GM21737 (cell line): ENCODE measurements at regions not wholly inside any gene's neighbourhood (a gene's known extent, or its start where the extent isn't known, plus 50 kb on each side); places are given as distances from the start of the nearest gene placed in this dataset.
"Not testable (repeated sequence)": the region's sequence is repeated elsewhere in the genome, so short reads cannot be mapped to it uniquely, and the experiment has no call there.

ENCODE experiments used
- ATAC-seq: cut with Tn5 transposase; IDR thresholded peaks from one replicate; pipeline ENCODE4 v1.9.1; 2021; ENCODE audit warnings: mild to moderate bottlenecking, moderate library complexity; ENCODE audit not compliant: unreplicated experiment

- no peak for ATAC-seq
Observed at GRCh38 chr4:179164267-179164999, 1722.2 kb upstream of the AGA start.

GRCh38 chr4:179165000-179165738, 1722.9 kb upstream of the AGA start:
- no peak for ATAC-seq

GRCh38 chr4:179165862-179166261, 1723.6 kb upstream of the AGA start:
- no peak for ATAC-seq

GRCh38 chr4:179170308-179170707, 1728.1 kb upstream of the AGA start:
- not testable (repeated sequence) for ATAC-seq

DNA sequence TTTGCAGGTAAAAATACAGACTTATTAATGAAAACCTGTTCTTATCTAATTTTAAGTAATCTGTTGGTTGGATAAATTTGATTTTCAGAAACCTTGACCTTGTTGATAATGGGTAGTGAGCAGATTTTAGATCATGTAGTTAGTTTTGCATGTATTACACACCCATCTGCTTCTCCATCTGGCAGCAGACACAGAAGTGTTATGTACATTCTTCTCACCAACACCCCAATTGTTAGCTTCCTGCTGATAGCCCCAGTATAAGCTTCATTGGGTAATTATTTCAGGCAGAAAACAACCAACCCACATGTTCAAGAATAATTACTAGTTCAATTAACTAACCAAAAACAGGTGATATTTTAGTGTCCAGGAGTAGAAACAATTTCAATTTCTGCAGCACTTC, 1740.5 kb upstream of the AGA start:
- no peak for ATAC-seq

- no peak for ATAC-seq
Observed at GRCh38 chr4:179195887-179196286, 1753.7 kb upstream of the AGA start.

DNA sequence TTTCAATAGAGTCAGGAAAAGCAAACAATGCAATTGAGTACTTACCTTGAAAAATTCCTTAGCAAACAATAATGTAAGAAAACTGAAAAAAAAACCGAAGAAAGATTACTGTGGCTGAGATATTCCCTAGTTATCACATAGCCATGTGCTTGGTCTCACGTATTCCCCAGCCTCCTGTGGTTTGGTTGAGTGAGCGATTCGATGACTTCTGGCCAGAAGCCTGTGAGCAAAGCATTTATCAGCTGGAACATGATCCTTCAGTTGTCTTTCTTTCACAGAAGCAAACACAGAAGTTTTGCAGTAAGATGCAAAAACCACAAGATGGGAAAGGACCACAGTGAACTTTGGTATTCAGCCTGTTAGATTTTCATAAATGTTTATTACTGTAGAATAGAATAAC, 1754.3 kb upstream of the AGA start:
- ATAC-seq, result no peak

GRCh38 chr4:179200681-179201080, 1758.4 kb upstream of the AGA start:
- no peak for ATAC-seq

- ATAC-seq, result no peak
Observed at GRCh38 chr4:179225594-179225993, 1783.4 kb upstream of the AGA start.

DNA sequence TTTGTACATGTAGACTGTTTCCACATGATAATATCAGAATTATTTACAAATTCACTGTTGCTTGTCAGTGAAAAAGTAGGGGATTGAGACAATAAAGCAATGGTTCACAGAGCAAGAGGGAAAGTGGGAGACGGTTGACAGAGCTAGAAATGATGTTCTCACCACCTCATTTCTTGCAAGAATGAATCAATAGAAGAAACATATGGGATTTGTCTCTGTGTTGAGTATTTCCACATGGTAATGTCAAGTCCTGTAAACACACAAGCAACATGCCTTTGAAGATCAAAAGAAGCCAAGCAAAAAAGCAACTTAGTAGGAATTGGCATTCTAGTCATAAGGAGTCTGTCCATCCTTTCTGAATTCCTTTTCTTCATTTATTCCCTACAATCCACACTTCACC, 1806.6 kb upstream of the AGA start:
- ATAC-seq, result no peak

GRCh38 chr4:179268791-179269190, 1826.6 kb upstream of the AGA start:
- no peak for ATAC-seq

GRCh38 chr4:179272282-179272681, 1830.0 kb upstream of the AGA start:
- ATAC-seq, result no peak

- no peak for ATAC-seq
Observed at GRCh38 chr4:179278647-179279046, 1836.4 kb upstream of the AGA start.

DNA sequence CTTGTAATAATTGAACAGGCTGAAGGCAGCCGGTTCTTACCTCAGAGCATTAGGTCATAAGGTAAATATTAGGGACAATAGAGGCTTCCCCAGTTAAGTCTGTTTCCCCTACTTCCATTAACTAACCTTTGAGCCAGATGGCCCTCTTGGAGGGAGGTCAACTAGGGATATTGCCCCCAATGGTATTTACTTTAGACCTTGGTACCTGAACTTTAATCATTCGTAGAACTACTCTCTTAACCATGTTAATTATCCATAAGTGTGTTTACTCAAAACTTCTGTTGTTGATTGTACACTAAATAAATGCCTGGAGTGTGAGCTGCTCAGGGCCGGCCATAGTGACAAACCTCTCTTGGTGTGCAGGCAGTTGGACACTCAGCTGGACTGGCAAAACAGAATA, 1843.5 kb upstream of the AGA start:
- ATAC-seq, result no peak

- ATAC-seq, result no peak
Observed at GRCh38 chr4:179291657-179292056, 1849.4 kb upstream of the AGA start.

DNA sequence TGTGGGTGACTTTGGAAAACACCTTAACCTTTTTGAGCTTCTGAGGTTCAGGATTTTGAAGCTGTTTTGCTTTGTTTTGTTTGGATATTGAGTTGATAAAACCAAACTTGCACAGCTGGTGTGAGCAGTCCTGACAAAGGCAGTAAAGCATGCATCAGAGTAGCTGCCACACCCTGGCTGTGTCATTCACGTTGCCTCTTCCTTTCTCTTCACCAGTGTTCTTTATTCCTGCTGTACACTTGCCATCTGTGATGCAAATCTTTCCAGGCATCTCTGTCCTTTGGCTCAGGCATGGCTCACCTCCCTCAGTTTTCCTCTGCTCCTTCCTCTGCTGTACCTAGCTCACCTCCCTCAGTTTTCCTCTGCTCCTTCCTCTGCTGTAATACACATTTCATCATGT, 1850.2 kb upstream of the AGA start:
- ATAC-seq, result no peak

DNA sequence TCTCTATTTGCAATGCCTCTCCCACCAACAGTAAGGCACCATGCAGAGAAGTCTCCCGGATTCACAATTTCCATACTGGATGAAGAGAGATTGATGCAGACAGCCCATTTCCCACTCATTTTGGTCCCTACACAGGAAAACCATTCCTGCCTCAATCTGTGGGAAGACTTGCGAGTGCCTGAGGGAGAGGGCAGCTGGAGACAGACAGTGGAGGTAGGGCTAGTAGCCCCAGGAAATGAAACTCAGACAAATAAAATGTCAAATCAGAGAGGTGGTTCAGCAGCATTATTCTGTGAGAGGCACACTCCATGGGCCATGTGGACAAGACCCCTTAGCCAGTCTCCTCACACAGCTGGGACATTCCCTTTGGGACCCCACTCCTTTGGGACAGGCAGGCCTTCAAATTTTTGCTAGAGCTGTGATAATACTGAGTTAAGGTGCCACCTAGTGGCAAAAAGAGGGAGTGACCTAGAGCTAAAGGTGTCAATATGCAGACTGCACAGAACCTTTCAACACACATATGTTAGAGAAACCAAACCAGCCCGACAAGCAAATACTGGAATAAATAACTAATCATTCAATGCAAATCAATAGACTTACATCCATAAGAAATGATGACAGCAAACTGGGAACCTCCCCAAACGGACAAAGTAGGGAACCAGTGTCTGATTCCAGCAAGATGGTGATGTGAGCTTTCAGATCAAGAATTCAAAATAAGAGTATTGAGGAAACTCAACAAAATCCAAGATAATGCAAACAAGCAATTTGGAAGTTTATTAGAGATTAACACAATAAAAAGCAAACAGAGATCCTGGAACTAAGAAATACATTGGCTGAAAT, 1865.3 kb upstream of the AGA start:
- peak; percentile 95 for ATAC-seq

DNA sequence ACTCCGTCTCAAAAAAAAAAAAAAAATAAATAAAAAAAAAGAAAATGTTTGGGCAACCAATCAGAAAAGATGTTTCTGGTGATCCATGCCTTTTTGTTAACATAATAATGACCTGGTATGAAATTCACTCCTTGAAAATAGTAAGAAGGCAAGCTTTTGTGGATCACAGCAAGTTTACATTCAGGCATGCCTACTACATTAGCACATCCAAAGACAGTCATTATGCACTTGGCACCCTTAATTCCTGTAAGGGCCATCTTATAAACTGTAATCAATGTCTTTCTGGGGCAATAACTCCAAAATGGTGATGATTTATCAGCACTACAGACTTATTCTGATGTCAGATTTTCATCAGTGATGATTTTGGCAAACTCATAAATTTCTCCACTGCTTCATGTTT, 1871.6 kb upstream of the AGA start:
- ATAC-seq, result no peak

GRCh38 chr4:179325181-179325580, 1882.9 kb upstream of the AGA start:
- no peak for ATAC-seq

DNA sequence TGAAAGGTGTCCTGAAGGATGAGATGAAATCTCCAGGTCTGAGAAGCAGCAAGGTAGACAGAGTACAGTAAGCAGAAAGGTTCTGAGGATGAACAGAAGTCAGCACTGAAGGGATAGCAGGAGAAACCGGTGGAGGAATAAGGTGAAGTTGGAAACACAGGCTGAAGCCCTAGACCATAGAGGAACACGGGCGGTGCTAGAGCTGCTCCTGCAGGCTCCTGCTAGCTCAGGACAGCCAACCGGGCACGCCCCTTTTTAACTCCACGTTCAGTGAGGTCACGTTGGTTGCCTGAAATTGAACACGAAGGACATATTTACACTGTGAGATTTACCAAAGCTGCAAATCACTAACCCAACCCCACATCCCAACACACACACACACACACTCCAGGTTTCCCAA, 1886.4 kb upstream of the AGA start:
- no peak for ATAC-seq

- no peak for ATAC-seq
Observed at GRCh38 chr4:179331362-179331761, 1889.1 kb upstream of the AGA start.

- ATAC-seq, result no peak
Observed at GRCh38 chr4:179344861-179345260, 1902.6 kb upstream of the AGA start.
